ENCODE measurements at regions not wholly inside any gene's neighbourhood (a gene's known extent, or its start where the extent isn't known, plus 50 kb on each side); places are given as distances from the start of the nearest gene placed in this dataset.

- no peak for DNase-seq
- H3K4me3 Mint-ChIP-seq: no peak overlapping the region
- no peak overlapping the region for H3K27ac Mint-ChIP-seq
- no peaks in the 10 kb centered on the region for H3K9me3 Mint-ChIP-seq
- no peak for ATAC-seq (replicated peaks)
- H3K36me3 Mint-ChIP-seq: no peaks in the 10 kb centered on the region
- peaks cover 15 to 19% of the 10 kb centered on the region in 2 donors for H3K27me3 Mint-ChIP-seq
- no peaks in the 10 kb centered on the region for H3K4me1 Mint-ChIP-seq
These were observed 255.6 kb downstream of the PREX1 start for GRCh38 chr20:48571949-48572847.

GRCh38 chr20:48569679-48570078, 258.1 kb downstream of the PREX1 start:
- DNase-seq: no peak
- peaks cover 2 to 5% of the 10 kb centered on the region in 2 donors for H3K9me3 Mint-ChIP-seq
- H3K36me3 Mint-ChIP-seq: no peaks in the 10 kb centered on the region
- no peak overlapping the region for H3K4me3 Mint-ChIP-seq
- H3K27ac Mint-ChIP-seq: no peak overlapping the region
- no peak for ATAC-seq (replicated peaks)
- H3K27me3 Mint-ChIP-seq: peaks cover 15 to 20% of the 10 kb centered on the region in 2 donors
- no peaks in the 10 kb centered on the region for H3K4me1 Mint-ChIP-seq

GRCh38 chr20:48568520-48568919, 259.3 kb downstream of the PREX1 start:
- Mint-ChIP-seq H3K9me3 (peaks cover 4 to 9% of the 10 kb centered on the region in 2 donors), H3K4me1 (no peaks in the 10 kb centered on the region), H3K36me3 (no peaks in the 10 kb centered on the region), H3K27ac (no peak overlapping the region), H3K27me3 (peaks cover 15 to 20% of the 10 kb centered on the region in 2 donors), H3K4me3 (no peak overlapping the region)
- DNase-seq (no peak), ATAC-seq (replicated peaks) (no peak)

GRCh38 chr20:48567145-48567544, 260.7 kb downstream of the PREX1 start:
- H3K36me3 Mint-ChIP-seq: no peaks in the 10 kb centered on the region
- no peak for ATAC-seq (replicated peaks)
- H3K27ac Mint-ChIP-seq: peak overlapping the region; percentile 81
- peaks cover 4 to 10% of the 10 kb centered on the region in 2 donors for H3K9me3 Mint-ChIP-seq
- no peak overlapping the region for H3K4me3 Mint-ChIP-seq
- H3K4me1 Mint-ChIP-seq: no peaks in the 10 kb centered on the region
- peaks cover 15 to 20% of the 10 kb centered on the region in 2 donors for H3K27me3 Mint-ChIP-seq
- DNase-seq: no peak

- Mint-ChIP-seq H3K27me3 (peaks cover 10 to 25% of the 10 kb centered on the region in 2 donors), H3K9me3 (peaks cover 4 to 10% of the 10 kb centered on the region in 2 donors), H3K27ac (no peak overlapping the region), H3K36me3 (no peaks in the 10 kb centered on the region), H3K4me3 (no peak overlapping the region), H3K4me1 (no peaks in the 10 kb centered on the region)
- DNase-seq: no peak
- no peak for ATAC-seq (replicated peaks)
These were observed 262.7 kb downstream of the PREX1 start for GRCh38 chr20:48564982-48565539.

GRCh38 chr20:48563191-48563870, 264.5 kb downstream of the PREX1 start:
- no peak for ATAC-seq (replicated peaks)
- Mint-ChIP-seq H3K36me3 (no peaks in the 10 kb centered on the region), H3K4me3 (no peak overlapping the region), H3K27me3 (peaks cover 15 to 24% of the 10 kb centered on the region in 2 donors), H3K4me1 (no peaks in the 10 kb centered on the region), H3K27ac (no peak overlapping the region), H3K9me3 (peaks cover 4 to 10% of the 10 kb centered on the region in 2 donors)
- DNase-seq: no peak

GRCh38 chr20:48562586-48563116, 265.1 kb downstream of the PREX1 start:
- ATAC-seq (replicated peaks) (no peak), DNase-seq (no peak)
- Mint-ChIP-seq H3K4me1 (no peaks in the 10 kb centered on the region), H3K36me3 (no peaks in the 10 kb centered on the region), H3K9me3 (peaks cover 4 to 10% of the 10 kb centered on the region in 2 donors), H3K4me3 (no peak overlapping the region), H3K27ac (no peak overlapping the region), H3K27me3 (peaks cover 15 to 18% of the 10 kb centered on the region in 2 donors)

- no peak for DNase-seq
- no peak for ATAC-seq (replicated peaks)
- no peaks in the 10 kb centered on the region for H3K36me3 Mint-ChIP-seq
- peaks cover 2 to 4% of the 10 kb centered on the region in 2 donors for H3K9me3 Mint-ChIP-seq
- peaks cover 4 to 11% of the 10 kb centered on the region in 2 donors for H3K27me3 Mint-ChIP-seq
- no peak overlapping the region for H3K27ac Mint-ChIP-seq
- no peaks in the 10 kb centered on the region for H3K4me1 Mint-ChIP-seq
- no peak overlapping the region for H3K4me3 Mint-ChIP-seq
These were observed 268.9 kb downstream of the PREX1 start for GRCh38 chr20:48558906-48559305.

GRCh38 chr20:48557380-48557779, 270.4 kb downstream of the PREX1 start:
- no peak for ATAC-seq (replicated peaks)
- no peaks in the 10 kb centered on the region for H3K9me3 Mint-ChIP-seq
- H3K4me1 Mint-ChIP-seq: no peaks in the 10 kb centered on the region
- DNase-seq: no peak
- H3K36me3 Mint-ChIP-seq: no peaks in the 10 kb centered on the region
- H3K4me3 Mint-ChIP-seq: no peak overlapping the region
- H3K27me3 Mint-ChIP-seq: peaks cover 4 to 11% of the 10 kb centered on the region in 2 donors
- H3K27ac Mint-ChIP-seq: no peak overlapping the region

- H3K9me3 Mint-ChIP-seq: no peaks in the 10 kb centered on the region
- H3K4me1 Mint-ChIP-seq: no peaks in the 10 kb centered on the region
- ATAC-seq (replicated peaks) (no peak), DNase-seq (no peak)
- no peaks in the 10 kb centered on the region for H3K36me3 Mint-ChIP-seq
- no peak overlapping the region for H3K4me3 Mint-ChIP-seq
- H3K27me3 Mint-ChIP-seq: peaks cover 4 to 11% of the 10 kb centered on the region in 2 donors
- H3K27ac Mint-ChIP-seq: no peak overlapping the region
These were observed 270.8 kb downstream of the PREX1 start for GRCh38 chr20:48556956-48557355.

- Mint-ChIP-seq H3K4me1 (no peaks in the 10 kb centered on the region), H3K9me3 (no peaks in the 10 kb centered on the region), H3K36me3 (no peaks in the 10 kb centered on the region), H3K4me3 (no peak overlapping the region), H3K27ac (no peak overlapping the region), H3K27me3 (peaks cover 10 to 21% of the 10 kb centered on the region in 2 donors)
- ATAC-seq (replicated peaks) (no peak), DNase-seq (no peak)
These were observed 275.2 kb downstream of the PREX1 start for GRCh38 chr20:48552550-48552949.

GRCh38 chr20:48550814-48551213, 277.0 kb downstream of the PREX1 start:
- H3K27ac Mint-ChIP-seq: no peak overlapping the region

GRCh38 chr20:48547664-48548063, 280.1 kb downstream of the PREX1 start:
- Mint-ChIP-seq H3K9me3 (no peaks in the 10 kb centered on the region), H3K27ac (no peak overlapping the region), H3K4me1 (peaks cover 4 to 10% of the 10 kb centered on the region in 2 donors), H3K36me3 (peaks cover 0 to 7% of the 10 kb centered on the region in 2 donors), H3K4me3 (no peak overlapping the region), H3K27me3 (peaks cover 34 to 39% of the 10 kb centered on the region in 2 donors)
- ATAC-seq (replicated peaks): no peak
- no peak for DNase-seq

More at GRCh38 chr20:48550814-48551213, 277.0 kb downstream of the PREX1 start:
- H3K9me3 Mint-ChIP-seq: no peaks in the 10 kb centered on the region
- ATAC-seq (replicated peaks) (no peak), DNase-seq (no peak)
- peaks cover 10 to 15% of the 10 kb centered on the region in 2 donors for H3K27me3 Mint-ChIP-seq
- no peak overlapping the region for H3K4me3 Mint-ChIP-seq
- no peaks in the 10 kb centered on the region for H3K36me3 Mint-ChIP-seq
- H3K4me1 Mint-ChIP-seq: no peaks in the 10 kb centered on the region

Measured in stimulated activated naive B cell treated with anti-CD40 and anti-IgM and Interleukin-4, amounts not matched to agents 10 μg/mL and 1 μg/mL and 100 μg/mL, for 72 hours (primary cell).